Small intestine (tissue), 7 donors: ENCODE measurements at regions not wholly inside any gene's neighbourhood (a gene's known extent, or its start where the extent isn't known, plus 50 kb on each side); places are given as distances from the start of the nearest gene placed in this dataset.
"Not testable (repeated sequence)": the region's sequence is repeated elsewhere in the genome, so short reads cannot be mapped to it uniquely, and the experiment has no call there.

Source experiments
- DNase-seq, 2 donors: peaks; one replicate each; pipeline versions ENCODE4 v3.0.0 to v3.0.0-alpha.2; 2013
- FAIRE-seq: peaks from 2 replicates; lab custom pipeline; 2012; peaks lifted over from hg19 to GRCh38; lab: Jason Lieb, UNC
- H3K27ac ChIP-seq, 3 donors: one replicate each; pipeline ENCODE4 v1.5.1; 2013; ENCODE audit warnings: low read length in 2 of 3, mild to moderate bottlenecking in 2 of 3, control low read depth in 1 of 3, inconsistent platforms in 1 of 3, low read depth in 1 of 3, moderate library complexity in 1 of 3
- H3K27me3 ChIP-seq, 3 donors: one replicate each; pipeline ENCODE4 v1.6.1; 2013; ENCODE audit warnings: low read length in 3 of 3, inconsistent platforms in 1 of 3; ENCODE audit not compliant: control insufficient read depth in 3 of 3, insufficient read depth in 3 of 3
- H3K36me3 ChIP-seq, 3 donors: one replicate each; pipeline ENCODE4 v1.6.1; 2013; ENCODE audit warnings: low read length in 3 of 3, inconsistent platforms in 1 of 3, low read depth in 1 of 3, mild to moderate bottlenecking in 1 of 3, moderate library complexity in 1 of 3; ENCODE audit not compliant: control insufficient read depth in 3 of 3, insufficient read depth in 2 of 3
- H3K4me1 ChIP-seq, 3 donors: one replicate each; pipeline ENCODE4 v1.6.1; 2013; ENCODE audit warnings: low read length in 2 of 3, inconsistent platforms in 1 of 3, low read depth in 1 of 3, mild to moderate bottlenecking in 1 of 3, moderate library complexity in 1 of 3; ENCODE audit not compliant: control insufficient read depth in 3 of 3, insufficient read depth in 2 of 3
- H3K4me3 ChIP-seq, 3 donors: one replicate each; pipeline ENCODE4 v1.5.1; 2013; ENCODE audit warnings: low read length in 3 of 3, control low read depth in 1 of 3, inconsistent platforms in 1 of 3, low read depth in 1 of 3, mild to moderate bottlenecking in 1 of 3, moderate library complexity in 1 of 3
- H3K9me3 ChIP-seq, 2 donors: one replicate each; pipeline ENCODE4 v1.6.1; 2013; ENCODE audit warnings: low read depth in 1 of 2, low read length in 1 of 2; ENCODE audit not compliant: control insufficient read depth in 2 of 2, insufficient read depth in 1 of 2
- WGBS, 3 donors: extraction: QIAGEN DNeasy Blood & Tissue Kit; methylation state at CpG; one replicate each; pipeline ENCODE4 v1.1.7; 2013; 5-methylcytosine and 5-hydroxymethylcytosine counted together
- donor health status: healthy with polysubstance abuse.
- donor health status: control.
- donor health status: control.
- donor health status: Bipolar disorder and iron deficiency.
- donor health status: healthy.

DNA sequence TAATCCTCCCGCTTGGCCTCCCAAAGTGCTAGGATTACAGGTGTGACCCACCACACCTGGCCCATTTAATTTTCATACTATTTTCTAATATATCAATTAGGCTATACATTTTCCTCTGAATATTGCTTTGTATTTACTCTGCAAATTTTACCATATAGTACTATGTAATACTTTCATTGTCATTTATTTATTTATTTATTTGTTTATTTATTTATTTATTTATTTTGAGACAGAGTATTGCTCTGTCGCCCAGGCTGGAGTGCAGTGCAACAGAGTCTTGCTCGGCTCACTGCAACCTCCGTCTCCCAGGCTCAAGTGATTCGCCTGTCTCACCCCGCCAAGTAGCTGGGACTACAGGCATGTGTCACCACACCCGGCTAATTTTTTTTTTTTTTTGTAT is 113.3 kb downstream of the KATNIP start:
- H3K4me3 ChIP-seq, FAIRE-seq, H3K27ac ChIP-seq, H3K4me1 ChIP-seq, H3K9me3 ChIP-seq, H3K27me3 ChIP-seq, H3K36me3 ChIP-seq, DNase-seq: not testable (repeated sequence)
- 97 to 99% (median 98%) methylated on average over 7 of the region's 7 CpGs for WGBS, 3 donors

DNA sequence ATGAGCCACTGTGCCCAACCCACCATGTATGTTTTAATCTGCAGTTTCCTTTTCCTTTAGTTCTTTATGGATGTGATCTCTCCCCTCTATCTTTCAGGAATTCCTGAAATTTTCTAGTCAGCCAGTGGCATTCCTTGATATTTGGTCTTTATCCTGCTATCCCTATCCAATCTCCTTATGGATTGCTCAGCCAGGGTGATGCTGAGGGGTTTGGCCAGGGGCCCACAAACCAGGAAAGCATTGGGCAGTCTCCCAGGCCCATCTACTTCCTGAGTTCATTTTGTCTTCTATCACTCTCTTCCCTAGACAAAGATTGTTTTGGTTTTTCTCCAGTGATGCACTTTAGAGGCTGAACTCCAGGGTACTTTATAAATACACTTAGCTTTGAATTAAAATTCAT is 115.9 kb downstream of the KATNIP start:
- H3K27ac ChIP-seq = no peak overlapping the region
- H3K27me3 ChIP-seq = no peaks in the 10 kb centered on the region
- DNase-seq (no peak), FAIRE-seq (no peak)
- no peaks in the 10 kb centered on the region for H3K4me1 ChIP-seq
- peaks cover 0 to 4% of the 10 kb centered on the region in 2 donors for H3K9me3 ChIP-seq
- no peak overlapping the region for H3K4me3 ChIP-seq
- H3K36me3 ChIP-seq = peaks cover 0 to 3% (median 2%) of the 10 kb centered on the region in 3 donors

- H3K4me3 ChIP-seq = no peak overlapping the region
- DNase-seq (no peak), FAIRE-seq (no peak)
- H3K27ac ChIP-seq = no peak overlapping the region
- no peaks in the 10 kb centered on the region for H3K4me1 ChIP-seq
- WGBS, 3 donors = 64 to 90% (median 88%) methylated on average over 8 of the region's 8 CpGs
- no peaks in the 10 kb centered on the region for H3K27me3 ChIP-seq
- H3K9me3 ChIP-seq = peaks cover 0 to 8% of the 10 kb centered on the region in 2 donors
- peaks cover 0 to 3% (median 2%) of the 10 kb centered on the region in 3 donors for H3K36me3 ChIP-seq
These were observed 120.3 kb downstream of the KATNIP start for GRCh38 chr16:27670071-27670810.

DNA sequence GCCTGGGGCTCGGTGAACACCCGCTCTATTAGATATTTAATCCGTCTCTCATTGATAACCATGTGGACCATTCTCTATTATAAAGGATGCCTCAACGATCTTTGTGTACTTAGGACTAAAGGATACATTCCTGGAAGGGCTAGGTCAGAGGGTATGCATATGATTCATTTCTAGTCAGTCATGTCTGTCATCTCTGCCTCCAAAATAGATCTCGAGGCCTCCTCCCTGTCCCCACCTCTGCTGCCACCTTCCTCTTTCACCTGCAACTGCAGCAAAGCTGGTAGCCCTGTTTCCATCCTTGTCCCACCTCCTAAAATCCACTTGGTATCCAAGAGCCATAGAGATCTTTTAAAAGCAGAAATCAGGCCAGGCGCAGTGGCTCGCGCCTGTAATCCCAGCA is 121.5 kb downstream of the KATNIP start:
- H3K4me3 ChIP-seq = no peak overlapping the region
- H3K9me3 ChIP-seq = peaks cover 0 to 8% of the 10 kb centered on the region in 2 donors
- DNase-seq (no peak), FAIRE-seq (no peak)
- no peaks in the 10 kb centered on the region for H3K4me1 ChIP-seq
- H3K27me3 ChIP-seq = no peaks in the 10 kb centered on the region
- H3K27ac ChIP-seq = no peak overlapping the region
- WGBS, 3 donors = 90 to 92% (median 91%) methylated on average over 8 of the region's 8 CpGs
- H3K36me3 ChIP-seq = peaks cover 0 to 3% (median 0%) of the 10 kb centered on the region in 3 donors

- Histone ChIP-seq H3K9me3 (peaks cover 0 to 3% of the 10 kb centered on the region in 2 donors), H3K27me3 (no peaks in the 10 kb centered on the region), H3K36me3 (peaks cover 2 to 30% (median 5%) of the 10 kb centered on the region in 3 donors), H3K27ac (no peak overlapping the region), H3K4me3 (no peak overlapping the region), H3K4me1 (no peaks in the 10 kb centered on the region)
- DNase-seq (no peak), FAIRE-seq (no peak)
- 86 to 96% (median 93%) methylated on average over 4 of the region's 4 CpGs for WGBS, 3 donors
These were observed 126.9 kb downstream of the KATNIP start for GRCh38 chr16:27676839-27677238.

- H3K36me3 ChIP-seq = peaks cover 4 to 32% (median 5%) of the 10 kb centered on the region in 3 donors
- no peak overlapping the region for H3K4me3 ChIP-seq
- H3K27me3 ChIP-seq = no peaks in the 10 kb centered on the region
- WGBS, 3 donors = 58 to 86% (median 72%) methylated on average over 3 of the region's 3 CpGs
- no peaks in the 10 kb centered on the region for H3K4me1 ChIP-seq
- no peak for DNase-seq
- no peak for FAIRE-seq
- peaks cover 0 to 3% of the 10 kb centered on the region in 2 donors for H3K9me3 ChIP-seq
- no peak overlapping the region for H3K27ac ChIP-seq
These were observed 127.3 kb downstream of the KATNIP start for GRCh38 chr16:27677263-27677662.

DNA sequence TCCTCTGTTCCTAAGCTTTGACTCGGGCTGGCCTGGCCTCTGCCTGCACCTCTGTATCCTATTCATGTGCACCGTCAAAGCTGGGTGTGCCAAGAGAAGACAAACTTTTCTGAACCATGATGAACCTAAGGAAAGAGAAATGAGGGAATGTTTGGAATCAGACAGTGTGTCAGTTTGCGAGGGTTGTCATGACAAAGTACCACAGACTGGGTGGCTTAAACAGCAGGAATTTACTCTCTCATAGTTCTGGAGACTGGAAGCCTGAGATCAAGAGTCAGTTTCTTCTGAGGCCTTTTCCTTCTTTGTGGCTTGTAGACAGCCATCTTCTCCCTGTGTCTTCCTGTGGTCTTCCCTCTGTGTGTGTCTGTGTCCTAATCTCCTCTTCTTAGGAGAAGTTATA is 129.0 kb downstream of the KATNIP start:
- 88 to 90% (median 88%) methylated on average over 3 of the region's 3 CpGs for WGBS, 3 donors
- DNase-seq = no peak
- H3K36me3 ChIP-seq = peaks cover 5 to 35% (median 6%) of the 10 kb centered on the region in 3 donors
- no peaks in the 10 kb centered on the region for H3K27me3 ChIP-seq
- no peak for FAIRE-seq
- no peak overlapping the region for H3K27ac ChIP-seq
- H3K4me3 ChIP-seq = no peak overlapping the region
- no peaks in the 10 kb centered on the region for H3K4me1 ChIP-seq
- H3K9me3 ChIP-seq = no peaks in the 10 kb centered on the region

GRCh38 chr16:27679899-27680298 is 130.0 kb downstream of the KATNIP start:
- H3K4me1 ChIP-seq = no peaks in the 10 kb centered on the region
- WGBS, 3 donors = 88 to 93% (median 92%) methylated on average over 7 of the region's 7 CpGs

GRCh38 chr16:27681681-27682080 is 131.7 kb downstream of the KATNIP start:
- H3K36me3 ChIP-seq = peaks cover 5 to 35% (median 6%) of the 10 kb centered on the region in 3 donors
- FAIRE-seq = no peak
- 97 to 99% (median 97%) methylated on average over 5 of the region's 5 CpGs for WGBS, 3 donors
- H3K4me1 ChIP-seq = no peaks in the 10 kb centered on the region
- no peaks in the 10 kb centered on the region for H3K27me3 ChIP-seq
- H3K4me3 ChIP-seq = no peak overlapping the region
- no peaks in the 10 kb centered on the region for H3K9me3 ChIP-seq
- H3K27ac ChIP-seq = no peak overlapping the region
- DNase-seq = no peak

More at GRCh38 chr16:27679899-27680298, 130.0 kb downstream of the KATNIP start:
- Histone ChIP-seq H3K36me3 (peaks cover 5 to 35% (median 6%) of the 10 kb centered on the region in 3 donors), H3K27me3 (no peaks in the 10 kb centered on the region), H3K27ac (no peak overlapping the region), H3K4me3 (no peak overlapping the region), H3K9me3 (no peaks in the 10 kb centered on the region)
- DNase-seq = no peak
- FAIRE-seq = no peak
